ENCODE measurements at regions not wholly inside any gene's neighbourhood (a gene's known extent, or its start where the extent isn't known, plus 50 kb on each side); places are given as distances from the start of the nearest gene placed in this dataset.

DNA sequence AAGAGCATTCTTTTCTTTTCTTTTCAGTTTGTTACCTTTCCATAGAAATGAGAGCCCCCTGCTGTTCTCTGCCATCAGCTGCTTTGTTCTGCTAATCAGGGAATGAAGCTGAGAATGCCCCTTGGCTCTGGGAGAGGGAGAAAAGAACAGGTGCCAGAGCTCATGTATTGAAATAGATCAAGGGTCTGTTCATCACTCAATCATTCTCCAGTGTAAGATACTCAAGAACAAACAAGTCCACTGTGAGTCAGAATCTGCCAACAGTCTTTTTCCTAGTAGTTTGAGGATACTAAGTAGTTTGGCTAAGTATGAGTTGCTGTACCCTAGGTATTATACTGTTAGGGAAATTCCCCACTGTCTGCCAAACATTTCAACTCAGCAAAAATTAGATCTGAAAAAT, 144.3 kb downstream of the RTL3 start:
- Histone ChIP-seq H3K27ac (replicated peaks) (no peak overlapping the region), H3K27me3 (ENCODE audit: insufficient read depth, poor library complexity, severe bottlenecking) (no peaks in the 10 kb centered on the region), H3K4me3 (replicated peaks; ENCODE audit: insufficient read depth, low read length) (no peak overlapping the region)
- TF ChIP-seq, protein P1, sequence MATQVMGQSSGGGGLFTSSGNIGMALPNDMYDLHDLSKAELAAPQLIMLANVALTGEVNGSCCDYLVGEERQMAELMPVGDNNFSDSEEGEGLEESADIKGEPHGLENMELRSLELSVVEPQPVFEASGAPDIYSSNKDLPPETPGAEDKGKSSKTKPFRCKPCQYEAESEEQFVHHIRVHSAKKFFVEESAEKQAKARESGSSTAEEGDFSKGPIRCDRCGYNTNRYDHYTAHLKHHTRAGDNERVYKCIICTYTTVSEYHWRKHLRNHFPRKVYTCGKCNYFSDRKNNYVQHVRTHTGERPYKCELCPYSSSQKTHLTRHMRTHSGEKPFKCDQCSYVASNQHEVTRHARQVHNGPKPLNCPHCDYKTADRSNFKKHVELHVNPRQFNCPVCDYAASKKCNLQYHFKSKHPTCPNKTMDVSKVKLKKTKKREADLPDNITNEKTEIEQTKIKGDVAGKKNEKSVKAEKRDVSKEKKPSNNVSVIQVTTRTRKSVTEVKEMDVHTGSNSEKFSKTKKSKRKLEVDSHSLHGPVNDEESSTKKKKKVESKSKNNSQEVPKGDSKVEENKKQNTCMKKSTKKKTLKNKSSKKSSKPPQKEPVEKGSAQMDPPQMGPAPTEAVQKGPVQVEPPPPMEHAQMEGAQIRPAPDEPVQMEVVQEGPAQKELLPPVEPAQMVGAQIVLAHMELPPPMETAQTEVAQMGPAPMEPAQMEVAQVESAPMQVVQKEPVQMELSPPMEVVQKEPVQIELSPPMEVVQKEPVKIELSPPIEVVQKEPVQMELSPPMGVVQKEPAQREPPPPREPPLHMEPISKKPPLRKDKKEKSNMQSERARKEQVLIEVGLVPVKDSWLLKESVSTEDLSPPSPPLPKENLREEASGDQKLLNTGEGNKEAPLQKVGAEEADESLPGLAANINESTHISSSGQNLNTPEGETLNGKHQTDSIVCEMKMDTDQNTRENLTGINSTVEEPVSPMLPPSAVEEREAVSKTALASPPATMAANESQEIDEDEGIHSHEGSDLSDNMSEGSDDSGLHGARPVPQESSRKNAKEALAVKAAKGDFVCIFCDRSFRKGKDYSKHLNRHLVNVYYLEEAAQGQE (IDR thresholded peaks at IDR 0.05; ENCODE audit: insufficient replicate concordance, low read depth), result no peak
- TF ChIP-seq POLR2AphosphoS5 (IDR thresholded peaks at IDR 0.05; ENCODE audit: low read depth) (no peak), GABPA (IDR thresholded peaks at IDR 0.05; ENCODE audit: low read depth) (no peak)
- TF ChIP-seq, protein P2, sequence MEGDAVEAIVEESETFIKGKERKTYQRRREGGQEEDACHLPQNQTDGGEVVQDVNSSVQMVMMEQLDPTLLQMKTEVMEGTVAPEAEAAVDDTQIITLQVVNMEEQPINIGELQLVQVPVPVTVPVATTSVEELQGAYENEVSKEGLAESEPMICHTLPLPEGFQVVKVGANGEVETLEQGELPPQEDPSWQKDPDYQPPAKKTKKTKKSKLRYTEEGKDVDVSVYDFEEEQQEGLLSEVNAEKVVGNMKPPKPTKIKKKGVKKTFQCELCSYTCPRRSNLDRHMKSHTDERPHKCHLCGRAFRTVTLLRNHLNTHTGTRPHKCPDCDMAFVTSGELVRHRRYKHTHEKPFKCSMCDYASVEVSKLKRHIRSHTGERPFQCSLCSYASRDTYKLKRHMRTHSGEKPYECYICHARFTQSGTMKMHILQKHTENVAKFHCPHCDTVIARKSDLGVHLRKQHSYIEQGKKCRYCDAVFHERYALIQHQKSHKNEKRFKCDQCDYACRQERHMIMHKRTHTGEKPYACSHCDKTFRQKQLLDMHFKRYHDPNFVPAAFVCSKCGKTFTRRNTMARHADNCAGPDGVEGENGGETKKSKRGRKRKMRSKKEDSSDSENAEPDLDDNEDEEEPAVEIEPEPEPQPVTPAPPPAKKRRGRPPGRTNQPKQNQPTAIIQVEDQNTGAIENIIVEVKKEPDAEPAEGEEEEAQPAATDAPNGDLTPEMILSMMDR (IDR thresholded peaks at IDR 0.05; ENCODE audit: insufficient read depth, low read length), result no peak
- no peak for DNase-seq (ENCODE audit: low read depth in 1 of 2, low spot score in 1 of 2)

DNA sequence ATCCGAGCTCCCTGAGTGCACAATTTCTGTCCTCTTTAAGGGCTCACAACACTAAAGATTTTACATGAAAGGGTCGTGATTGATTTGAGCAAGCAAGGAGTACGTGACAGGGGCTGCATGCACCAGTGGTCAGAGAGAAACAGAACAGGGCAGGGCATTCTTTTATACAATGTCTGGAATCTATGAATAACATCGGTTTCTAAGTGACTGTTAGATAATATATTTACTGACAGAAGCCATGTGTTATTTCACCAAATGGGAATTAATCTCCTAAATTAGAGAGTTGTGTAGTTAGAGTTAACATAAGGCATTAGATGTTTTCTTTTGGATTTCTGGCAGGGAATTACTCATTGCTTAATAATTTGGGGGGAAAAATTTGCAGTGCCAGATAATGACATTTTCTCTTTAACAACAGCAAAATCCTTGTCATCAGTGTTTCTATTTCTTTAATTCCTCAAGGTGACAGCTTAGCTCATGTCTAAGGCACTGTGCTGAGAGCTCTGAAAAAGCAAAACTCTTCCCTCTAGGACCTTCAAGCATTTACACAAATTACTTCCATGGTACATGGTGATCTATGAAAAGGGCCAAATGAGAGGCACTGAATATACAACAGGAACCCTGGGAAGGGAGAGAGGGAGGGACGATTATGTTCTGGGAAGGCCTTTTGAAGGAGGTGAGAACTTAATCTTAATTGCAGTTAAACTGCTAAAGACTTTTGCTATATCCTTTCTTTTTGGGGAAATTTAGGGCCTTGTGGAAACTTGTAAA, 145.0 kb downstream of the RTL3 start:
- no peak for TF ChIP-seq POLR2AphosphoS5 (IDR thresholded peaks at IDR 0.05; ENCODE audit: low read depth)
- no peak for TF ChIP-seq SPI1 (IDR thresholded peaks at IDR 0.05; ENCODE audit: borderline replicate concordance, low read depth)
- no peak for TF ChIP-seq GABPA (IDR thresholded peaks at IDR 0.05; ENCODE audit: low read depth)
- TF ChIP-seq, protein P2 (IDR thresholded peaks at IDR 0.05; ENCODE audit: insufficient read depth, low read length), result no peak
- TF ChIP-seq, protein P1 (IDR thresholded peaks at IDR 0.05; ENCODE audit: insufficient replicate concordance, low read depth), result no peak
- H3K27me3 ChIP-seq (ENCODE audit: insufficient read depth, poor library complexity, severe bottlenecking), result no peaks in the 10 kb centered on the region
- H3K27ac ChIP-seq (replicated peaks), result no peak overlapping the region
- no peak for DNase-seq (ENCODE audit: low read depth in 1 of 2, low spot score in 1 of 2)
- no peak overlapping the region for H3K4me3 ChIP-seq (replicated peaks; ENCODE audit: insufficient read depth, low read length)

DNA sequence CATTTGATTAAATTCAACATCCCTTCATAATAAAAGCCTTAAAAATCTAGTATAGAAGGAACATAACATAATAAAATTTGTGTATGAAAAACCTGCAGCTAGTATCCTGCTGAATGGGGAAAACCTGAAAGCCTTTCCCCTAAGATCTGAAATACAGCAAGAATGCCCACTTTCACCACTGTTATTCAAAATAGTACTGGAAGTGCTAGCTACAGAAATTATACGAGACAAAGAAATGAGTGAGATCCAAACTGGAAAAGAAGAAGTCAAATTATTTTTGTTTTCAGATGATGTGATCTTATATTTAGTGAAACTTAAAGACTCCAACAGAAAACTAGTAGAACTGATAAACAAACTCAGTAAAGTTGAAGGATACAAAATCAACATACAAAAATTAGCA, 152.9 kb downstream of the RTL3 start:
- H3K27ac ChIP-seq (replicated peaks), result no peak overlapping the region
- no peak overlapping the region for H3K4me3 ChIP-seq (replicated peaks; ENCODE audit: insufficient read depth, low read length)
- no peak for DNase-seq (ENCODE audit: low read depth in 1 of 2, low spot score in 1 of 2)
- H3K27me3 ChIP-seq (ENCODE audit: insufficient read depth, poor library complexity, severe bottlenecking), result no peaks in the 10 kb centered on the region
- TF ChIP-seq POLR2AphosphoS5 (IDR thresholded peaks at IDR 0.05; ENCODE audit: low read depth), result no peak
- TF ChIP-seq GABPA (IDR thresholded peaks at IDR 0.05; ENCODE audit: low read depth), result no peak
- TF ChIP-seq SPI1 (IDR thresholded peaks at IDR 0.05; ENCODE audit: borderline replicate concordance, low read depth), result no peak
- TF ChIP-seq, protein P2 (IDR thresholded peaks at IDR 0.05; ENCODE audit: insufficient read depth, low read length), result no peak

DNA sequence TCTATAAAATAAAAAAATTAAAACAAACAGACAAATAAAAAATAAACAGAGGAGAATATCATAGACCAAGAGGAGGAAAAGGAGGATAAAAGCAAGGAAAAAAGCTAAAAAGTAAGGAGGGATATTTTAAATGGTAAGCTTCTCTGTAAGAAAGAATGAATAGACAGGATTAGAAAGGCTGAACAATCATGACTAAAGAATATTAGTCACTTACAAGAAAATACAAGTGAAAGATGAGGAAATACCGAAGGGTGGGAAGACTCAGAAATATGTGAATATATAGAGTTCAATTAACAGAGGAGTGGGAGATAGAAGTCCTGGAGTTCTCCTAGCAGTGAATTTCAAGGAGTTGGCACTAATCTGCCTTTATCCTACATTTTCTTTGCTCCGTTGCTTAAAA, 162.6 kb downstream of the RTL3 start:
- no peak for DNase-seq (ENCODE audit: low read depth in 1 of 2, low spot score in 1 of 2)
- TF ChIP-seq, protein P2 (IDR thresholded peaks at IDR 0.05; ENCODE audit: insufficient read depth, low read length), result no peak
- no peak for TF ChIP-seq POLR2AphosphoS5 (IDR thresholded peaks at IDR 0.05; ENCODE audit: low read depth)
- TF ChIP-seq SPI1 (IDR thresholded peaks at IDR 0.05; ENCODE audit: borderline replicate concordance, low read depth), result no peak
- Histone ChIP-seq H3K4me3 (replicated peaks; ENCODE audit: insufficient read depth, low read length) (no peak overlapping the region), H3K27me3 (ENCODE audit: insufficient read depth, poor library complexity, severe bottlenecking) (no peaks in the 10 kb centered on the region), H3K27ac (replicated peaks) (no peak overlapping the region)
